ENCODE measurements at regions not wholly inside any gene's neighbourhood (a gene's known extent, or its start where the extent isn't known, plus 50 kb on each side); places are given as distances from the start of the nearest gene placed in this dataset.

- intact Hi-C loops (cut with DNase I), result loop anchor here in 2 of 3 donors (10.0 kb wide), 1 partner anchor 149 kb away; no protein-coding TSS in a partner anchor
- no peaks in the 10 kb centered on the region for H3K4me1 ChIP-seq
- FAIRE-seq, result no peak
- 92 to 94% methylated on average over 2 of the region's 2 CpGs for WGBS, 2 donors
- no peak for TF ChIP-seq CTCF (IDR thresholded peaks at IDR 0.05)
- H3K27me3 ChIP-seq, result no peaks in the 10 kb centered on the region
- H3K4me3 ChIP-seq, result no peak overlapping the region
- no peaks in the 10 kb centered on the region for H3K9me3 ChIP-seq
- DNase-seq, result no peak
- no peaks in the 10 kb centered on the region for H3K36me3 ChIP-seq
- no peak for ATAC-seq
- no peak overlapping the region for H3K27ac ChIP-seq
These were observed 192.2 kb upstream of the RHOBTB1 start for GRCh38 chr10:61136139-61136538.

- intact Hi-C loops (cut with DNase I), result loop anchor here in 2 of 3 donors (10.0 kb wide), 1 partner anchor 150 kb away; no protein-coding TSS in a partner anchor
- DNase-seq, result peak in 1 of 6 donors; percentile 18
- FAIRE-seq, result no peak
- peak in 1 of 4 donors; percentile 63 for ATAC-seq
- Histone ChIP-seq H3K27ac (no peak overlapping the region), H3K9me3 (no peaks in the 10 kb centered on the region), H3K27me3 (no peaks in the 10 kb centered on the region), H3K4me1 (no peaks in the 10 kb centered on the region), H3K4me3 (no peak overlapping the region), H3K36me3 (no peaks in the 10 kb centered on the region)
- no peak for TF ChIP-seq CTCF (IDR thresholded peaks at IDR 0.05)
- WGBS, 2 donors, result 52 to 57% methylated on average over 3 of the region's 3 CpGs
These were observed 191.3 kb upstream of the RHOBTB1 start for GRCh38 chr10:61135276-61135721.

- WGBS, 2 donors, result 94 to 97% methylated on average over 1 of the region's 1 CpG
- H3K4me1 ChIP-seq, result no peaks in the 10 kb centered on the region
- H3K9me3 ChIP-seq, result no peaks in the 10 kb centered on the region
- DNase-seq (no peak), ATAC-seq (no peak), FAIRE-seq (no peak)
- no peaks in the 10 kb centered on the region for H3K27me3 ChIP-seq
- TF ChIP-seq CTCF (IDR thresholded peaks at IDR 0.05), result no peak
- H3K36me3 ChIP-seq, result no peaks in the 10 kb centered on the region
- H3K27ac ChIP-seq, result no peak overlapping the region
- intact Hi-C loops (cut with DNase I), result loop anchor here in 2 of 3 donors (10.0 kb wide), 1 partner anchor 154 kb away; no protein-coding TSS in a partner anchor
- H3K4me3 ChIP-seq, result no peak overlapping the region
These were observed 186.4 kb upstream of the RHOBTB1 start for GRCh38 chr10:61130366-61130765.

- no peaks in the 10 kb centered on the region for H3K9me3 ChIP-seq
- no peaks in the 10 kb centered on the region for H3K27me3 ChIP-seq
- intact Hi-C loops (cut with DNase I), result no loop called here
- TF ChIP-seq CTCF (IDR thresholded peaks at IDR 0.05), result no peak
- no peak overlapping the region for H3K27ac ChIP-seq
- no peak for DNase-seq
- no peaks in the 10 kb centered on the region for H3K4me1 ChIP-seq
- no peaks in the 10 kb centered on the region for H3K36me3 ChIP-seq
- no peak for ATAC-seq
- H3K4me3 ChIP-seq, result no peak overlapping the region
- FAIRE-seq, result no peak
These were observed 184.2 kb upstream of the RHOBTB1 start for GRCh38 chr10:61128196-61128595.

- TF ChIP-seq CTCF (IDR thresholded peaks at IDR 0.05), result no peak
- H3K9me3 ChIP-seq, result no peaks in the 10 kb centered on the region
- WGBS, 2 donors, result 35 to 44% methylated on average over 3 of the region's 3 CpGs
- DNase-seq, result no peak
- H3K4me1 ChIP-seq, result no peaks in the 10 kb centered on the region
- FAIRE-seq, result no peak
- H3K27ac ChIP-seq, result no peak overlapping the region
- intact Hi-C loops (cut with DNase I), result no loop called here
- H3K4me3 ChIP-seq, result no peak overlapping the region
- ATAC-seq, result peak in 1 of 4 donors; percentile 68
- no peaks in the 10 kb centered on the region for H3K36me3 ChIP-seq
- no peaks in the 10 kb centered on the region for H3K27me3 ChIP-seq
These were observed 181.7 kb upstream of the RHOBTB1 start for GRCh38 chr10:61125560-61126170.
